Heart right ventricle (tissue), 16 donors: ENCODE measurements at regions not wholly inside any gene's neighbourhood (a gene's known extent, or its start where the extent isn't known, plus 50 kb on each side); places are given as distances from the start of the nearest gene placed in this dataset.

Experiments
- ATAC-seq, 8 donors: fragments of 200-7000 bp; cut with Tn5 transposase; one replicate each; pipeline ENCODE4 v1.9.1; 2020; ENCODE audit warnings: mild to moderate bottlenecking in 8 of 8, moderate library complexity in 8 of 8, moderate number of reproducible peaks in 1 of 8
- DNase-seq, 2 donors: peaks; one replicate each; pipeline ENCODE4 v3.0.0-alpha.2; 2020
- H3K27ac ChIP-seq, 10 donors: fragments of 200-600 bp; sonication (generic) in 2 of 10; one replicate each; pipeline versions ENCODE4 v1.5.0 to v1.8.0; 2020 to 2022; ENCODE audit warnings: mild to moderate bottlenecking in 3 of 10
- H3K27me3 ChIP-seq, 7 donors: fragments of 200-600 bp; one replicate each; pipeline ENCODE4 v1.8.0; 2021 to 2022; ENCODE audit warnings: mild to moderate bottlenecking in 2 of 7
- H3K36me3 ChIP-seq, 9 donors: fragments of 200-600 bp; sonication (generic) in 1 of 9; one replicate each; pipeline versions ENCODE4 v1.5.0 to v1.8.0; 2020 to 2022; ENCODE audit warnings: mild to moderate bottlenecking in 2 of 9
- H3K4me1 ChIP-seq, 9 donors: fragments of 200-600 bp; sonication (generic) in 1 of 9; one replicate each; pipeline versions ENCODE4 v1.5.0 to v1.8.0; 2020 to 2022; ENCODE audit warnings: mild to moderate bottlenecking in 4 of 9
- H3K4me3 ChIP-seq, 10 donors: fragments of 200-600 bp; sonication (generic) in 2 of 10; one replicate each; pipeline versions ENCODE4 v1.5.0 to v1.8.0; 2020 to 2022; ENCODE audit warnings: mild to moderate bottlenecking in 7 of 10, moderate library complexity in 2 of 10
- H3K9me3 ChIP-seq, 11 donors: fragments of 200-600 bp in 10 of 11; sonication (generic) in 2 of 11; one replicate each; pipeline versions ENCODE4 v1.5.0 to v1.8.0; 2013 to 2022; ENCODE audit warnings: mild to moderate bottlenecking in 2 of 11, control low read depth in 1 of 11, moderate library complexity in 1 of 11
- CTCF ChIP-seq, 9 donors: fragments of 200-600 bp; sonication (generic) in 2 of 9; IDR thresholded peaks; one replicate each; pipeline versions ENCODE4 v1.5.0 to v1.8.0; 2021 to 2022; ENCODE audit warnings: antibody characterized with exemption in 9 of 9, mild to moderate bottlenecking in 5 of 9, moderate library complexity in 1 of 9
- WGBS, 2 donors: extraction: QIAGEN DNeasy Blood & Tissue Kit; methylation state at CpG; one replicate each; pipeline ENCODE4 v1.1.7; 2013; ENCODE audit warnings: inconsistent platforms in 1 of 2; 5-methylcytosine and 5-hydroxymethylcytosine counted together
- intact Hi-C, 10 donors: fragments of 100-400 bp; cut with DNase I; formaldehyde crosslinking; loops; one replicate each; pipeline versions ENCODE4 v1.11.1 to v1.14.2; 2022
- donor health status: Arrhythmogenic right ventricular cardiomyopathy.
- donor health status: ischemic (EF 13 %, LVEDD 7.1; RV severe dilation, severe dysfunction).
- donor health status: healthy with polysubstance abuse.
- donor health status: DM: no; HTN: yes; CAD: no.
- donor health status: DM: no; HTN: no; CAD: no.
- donor health status: ischemic (EF 25% LVEDD 6.9; RV normal size, moderate dysfunction).
- donor health status: ischemic (EF 25% LVEDD 5.7; RV mildly dilated, moderate dysfunction).
- donor health status: healthy.
- donor health status: DM: yes; HTN: yes; CAD: no.
- donor health status: Ischemic cardiomyopathy.
- donor health status: ischemic (EF 35%, LVEDD 5.7; RV mildly dilated, moderate dysfunction).
- donor health status: nonischemic (EF 11% LVEDD 7.7; RV severe dilation, severe dysfunction).
- donor health status: DM: yes; HTN: yes; CAD: no.
- donor health status: PGD.
- donor health status: ischemic (EF 29% LVEDD 5.4; RV normal size, mild dysfunction).
- donor health status: nonischemic (EF 23%, LVEDD 6.1; RV moderate dilation, normal function).

DNA sequence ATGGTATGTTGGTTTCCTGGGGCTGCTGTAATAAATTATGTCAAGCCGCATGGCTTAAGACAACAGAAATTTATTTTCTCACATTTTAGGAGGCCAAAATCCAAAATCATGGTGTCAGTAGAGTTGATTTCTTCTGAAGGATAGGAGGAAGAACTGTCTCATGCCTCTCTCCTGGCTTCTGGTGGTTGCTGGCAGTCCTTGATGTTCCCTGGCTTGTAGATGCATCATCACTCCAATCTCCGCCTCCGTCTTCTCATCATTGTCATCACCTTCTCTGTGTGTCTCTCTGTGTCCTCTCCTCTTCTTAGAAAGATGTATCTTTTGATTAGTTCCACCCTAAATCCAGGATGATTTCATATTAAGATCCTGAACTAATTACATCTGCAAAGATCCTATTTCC, 124.7 kb upstream of the CTTNBP2NL start:
- 93 to 94% methylated on average over 3 of the region's 3 CpGs for WGBS, 2 donors
- intact Hi-C loops: no loop called here
- Histone ChIP-seq H3K4me1 (peaks cover 6 to 24% (median 18%) of the 10 kb centered on the region in 9 donors), H3K36me3 (no peaks in the 10 kb centered on the region), H3K4me3 (no peak overlapping the region), H3K27ac (no peak overlapping the region), H3K9me3 (peaks cover 0 to 5% (median 0%) of the 10 kb centered on the region in 11 donors), H3K27me3 (no peaks in the 10 kb centered on the region)
- no peak for TF ChIP-seq CTCF (IDR thresholded peaks at IDR 0.05)
- DNase-seq (no peak), ATAC-seq (no peak)

GRCh38 chr1:112272101-112272772, 123.8 kb upstream of the CTTNBP2NL start:
- peak in 1 of 8 donors; percentile 15 for ATAC-seq
- WGBS, 2 donors: 53 to 64% methylated on average over 6 of the region's 6 CpGs

GRCh38 chr1:112284796-112285195, 111.2 kb upstream of the CTTNBP2NL start:
- Histone ChIP-seq H3K27ac (no peak overlapping the region), H3K4me1 (no peaks in the 10 kb centered on the region), H3K27me3 (peaks cover 0 to 9% (median 0%) of the 10 kb centered on the region in 7 donors), H3K4me3 (no peak overlapping the region), H3K36me3 (no peaks in the 10 kb centered on the region), H3K9me3 (peaks cover 0 to under 1% (median 0%) of the 10 kb centered on the region in 11 donors)
- DNase-seq: no peak
- 46 to 57% methylated on average over 2 of the region's 2 CpGs for WGBS, 2 donors
- intact Hi-C loops: no loop called here
- no peak for ATAC-seq
- no peak for TF ChIP-seq CTCF (IDR thresholded peaks at IDR 0.05)

More at GRCh38 chr1:112272101-112272772, 123.8 kb upstream of the CTTNBP2NL start:
- peaks cover 0 to 5% (median 0%) of the 10 kb centered on the region in 11 donors for H3K9me3 ChIP-seq
- intact Hi-C loops: no loop called here
- H3K27me3 ChIP-seq: no peaks in the 10 kb centered on the region
- DNase-seq: no peak
- peaks cover 6 to 17% (median 15%) of the 10 kb centered on the region in 9 donors for H3K4me1 ChIP-seq
- no peak overlapping the region for H3K4me3 ChIP-seq
- no peak for TF ChIP-seq CTCF (IDR thresholded peaks at IDR 0.05)
- no peaks in the 10 kb centered on the region for H3K36me3 ChIP-seq
- H3K27ac ChIP-seq: no peak overlapping the region

DNA sequence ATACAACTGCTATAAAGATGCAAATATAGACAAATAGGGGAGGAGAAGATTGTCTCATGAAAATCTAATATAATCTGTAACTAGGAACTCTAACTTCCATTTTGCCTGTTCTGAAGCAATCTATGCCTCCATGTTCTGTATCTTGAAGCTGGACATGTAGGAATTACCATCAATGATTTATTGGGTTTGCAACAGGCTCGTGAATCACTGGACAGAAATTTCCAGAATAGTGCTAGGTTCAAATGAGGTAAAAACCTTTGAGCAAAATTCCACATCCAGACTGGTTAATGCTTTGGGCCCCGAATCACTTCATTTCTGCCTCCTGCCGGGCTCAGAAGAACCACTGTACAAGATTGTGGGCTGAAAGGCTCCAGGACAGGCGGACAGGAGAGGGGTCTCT, 110.7 kb upstream of the CTTNBP2NL start:
- DNase-seq: no peak
- no peaks in the 10 kb centered on the region for H3K36me3 ChIP-seq
- intact Hi-C loops: no loop called here
- H3K27ac ChIP-seq: no peak overlapping the region
- TF ChIP-seq CTCF (IDR thresholded peaks at IDR 0.05): no peak
- H3K9me3 ChIP-seq: peaks cover 0 to 3% (median 0%) of the 10 kb centered on the region in 11 donors
- no peak overlapping the region for H3K4me3 ChIP-seq
- no peak for ATAC-seq
- H3K4me1 ChIP-seq: no peaks in the 10 kb centered on the region
- H3K27me3 ChIP-seq: peaks cover 0 to 9% (median 0%) of the 10 kb centered on the region in 7 donors
- 81 to 82% methylated on average over 4 of the region's 4 CpGs for WGBS, 2 donors
